Adrenal gland (tissue), 9 donors: ENCODE measurements at regions not wholly inside any gene's neighbourhood (a gene's known extent, or its start where the extent isn't known, plus 50 kb on each side); places are given as distances from the start of the nearest gene placed in this dataset.
"Not testable (repeated sequence)": the region's sequence is repeated elsewhere in the genome, so short reads cannot be mapped to it uniquely, and the experiment has no call there.

Experiments used
- DNase-seq, 7 donors: peaks; one replicate each; pipeline ENCODE4 v3.0.0-alpha.2; 2019 to 2020
- H3K27ac ChIP-seq, 5 donors: fragments of 200-600 bp; sonication (generic) in 4 of 5; 1 replicate in 3 of 5; 2 replicates in 2 of 5; pipeline versions ENCODE4 v1.5.1 to v1.8.0; 2016 to 2020; ENCODE audit warnings: mild to moderate bottlenecking in 1 of 5
- H3K27me3 ChIP-seq: fragments of 200-600 bp; 2 replicates; pipeline ENCODE4 v1.8.0; 2021
- H3K36me3 ChIP-seq, 2 donors: fragments of 200-600 bp; replicated peaks in 1 of 2; 1 replicate in 1 of 2; 2 replicates in 1 of 2; pipeline versions ENCODE4 v1.5.1 to v1.8.0; 2018 to 2022
- H3K4me1 ChIP-seq, 2 donors: fragments of 200-600 bp; replicated peaks in 1 of 2; 1 replicate in 1 of 2; 2 replicates in 1 of 2; pipeline versions ENCODE4 v1.5.1 to v1.8.0; 2018 to 2021
- H3K4me3 ChIP-seq, 4 donors: fragments of 200-600 bp; sonication (generic) in 3 of 4; one replicate each; pipeline ENCODE4 v1.5.1; 2016 to 2018
- H3K9me3 ChIP-seq, 3 donors: fragments of 200-600 bp; sonication (generic) in 1 of 3; replicated peaks in 1 of 3; 1 replicate in 2 of 3; 2 replicates in 1 of 3; pipeline versions ENCODE4 v1.5.1 to v1.8.0; 2016 to 2021
- POLR2A ChIP-seq, 2 donors: fragments of 450-650 bp; IDR thresholded peaks; one replicate each; pipeline ENCODE4 v1.6.1; 2017; ENCODE audit warnings: antibody characterized with exemption in 2 of 2, mild to moderate bottlenecking in 2 of 2, moderate library complexity in 1 of 2
- WGBS, 4 donors: extraction: QIAGEN DNeasy Blood & Tissue Kit in 2 of 4; methylation state at CpG; one replicate each; pipeline versions ENCODE4 v1.1.5 to v1.1.7; 2013 to 2017; 5-methylcytosine and 5-hydroxymethylcytosine counted together
- intact Hi-C, 2 donors: fragments of 100-400 bp; cut with DNase I; formaldehyde crosslinking; loops; one replicate each; pipeline versions ENCODE4 v1.14.1 to v1.15.0; 2022 to 2023
- TF ChIP-seq, protein P1 (sequence below), 6 experiments: fragments of 450-650 bp in 4 of 6; fragments of 200-600 bp in 2 of 6; sonication (generic) in 1 of 6; IDR thresholded peaks; 1 replicate in 5 of 6; 2 replicates in 1 of 6; pipeline versions ENCODE4 v1.5.1 to v1.8.0; 2016 to 2021; ENCODE audit warnings: antibody characterized with exemption in 6 of 6, mild to moderate bottlenecking in 2 of 6, moderate library complexity in 1 of 6
- donor health status: healthy with polysubstance abuse.
- donor health status: Bipolar disorder and iron deficiency.
- donor health status: DM: yes; HTN: yes; CAD: no.
- donor health status: DM: no; HTN: no; CAD: no.
- donor health status: DM: no; HTN: no; CAD: no.

DNA sequence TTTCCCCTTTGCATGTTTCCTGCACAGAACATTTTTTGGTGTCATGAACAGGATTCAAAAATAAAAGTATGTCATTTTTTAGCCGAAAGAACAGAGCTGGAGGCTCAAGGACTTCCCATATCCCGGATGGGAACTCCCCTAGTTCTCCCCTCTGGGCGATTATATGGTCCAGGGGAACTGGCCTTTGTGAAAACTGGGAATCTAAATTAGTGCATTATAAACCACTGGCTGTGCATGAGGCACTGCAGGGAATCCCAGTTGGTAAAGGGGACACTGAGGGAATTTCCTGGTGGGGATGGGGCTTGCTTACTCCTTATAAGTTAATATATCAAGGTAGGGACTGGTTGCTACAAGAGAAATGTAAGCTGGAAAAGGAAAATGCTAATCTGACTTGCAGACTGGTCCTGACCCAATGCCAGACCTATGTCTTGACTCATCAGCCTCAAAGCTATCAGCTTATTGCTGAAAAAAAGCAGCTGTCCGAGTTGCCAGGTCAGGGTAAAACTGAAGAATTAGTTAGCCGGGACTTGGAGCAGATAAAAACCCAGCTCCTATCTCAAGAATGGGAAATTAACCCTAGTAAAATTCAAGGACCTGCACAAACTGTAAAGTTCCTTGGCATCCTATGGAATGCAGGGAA lies 122.6 kb downstream of the FCRL5 start:
- Histone ChIP-seq H3K27me3 (no peaks in the 10 kb centered on the region), H3K9me3 (no peaks in the 10 kb centered on the region), H3K4me3 (no peak overlapping the region), H3K27ac (no peak overlapping the region), H3K4me1 (no peaks in the 10 kb centered on the region), H3K36me3 (no peaks in the 10 kb centered on the region)
- WGBS, 4 donors: 43 to 56% (median 51%) methylated on average over 5 of the region's 5 CpGs
- TF ChIP-seq POLR2A (IDR thresholded peaks at IDR 0.05): no peak
- TF ChIP-seq, protein P1, sequence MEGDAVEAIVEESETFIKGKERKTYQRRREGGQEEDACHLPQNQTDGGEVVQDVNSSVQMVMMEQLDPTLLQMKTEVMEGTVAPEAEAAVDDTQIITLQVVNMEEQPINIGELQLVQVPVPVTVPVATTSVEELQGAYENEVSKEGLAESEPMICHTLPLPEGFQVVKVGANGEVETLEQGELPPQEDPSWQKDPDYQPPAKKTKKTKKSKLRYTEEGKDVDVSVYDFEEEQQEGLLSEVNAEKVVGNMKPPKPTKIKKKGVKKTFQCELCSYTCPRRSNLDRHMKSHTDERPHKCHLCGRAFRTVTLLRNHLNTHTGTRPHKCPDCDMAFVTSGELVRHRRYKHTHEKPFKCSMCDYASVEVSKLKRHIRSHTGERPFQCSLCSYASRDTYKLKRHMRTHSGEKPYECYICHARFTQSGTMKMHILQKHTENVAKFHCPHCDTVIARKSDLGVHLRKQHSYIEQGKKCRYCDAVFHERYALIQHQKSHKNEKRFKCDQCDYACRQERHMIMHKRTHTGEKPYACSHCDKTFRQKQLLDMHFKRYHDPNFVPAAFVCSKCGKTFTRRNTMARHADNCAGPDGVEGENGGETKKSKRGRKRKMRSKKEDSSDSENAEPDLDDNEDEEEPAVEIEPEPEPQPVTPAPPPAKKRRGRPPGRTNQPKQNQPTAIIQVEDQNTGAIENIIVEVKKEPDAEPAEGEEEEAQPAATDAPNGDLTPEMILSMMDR (IDR thresholded peaks at IDR 0.05): no peak
- intact Hi-C loops: no loop called here
- DNase-seq: no peak

GRCh38 chr1:157423764-157424163 lies 128.6 kb downstream of the FCRL5 start:
- H3K4me3 ChIP-seq, H3K27ac ChIP-seq, H3K36me3 ChIP-seq, intact Hi-C loops, DNase-seq, H3K9me3 ChIP-seq, H3K4me1 ChIP-seq, H3K27me3 ChIP-seq: not testable (repeated sequence)
- 86 to 100% (median 94%) methylated on average over 1 of the region's 1 CpG for whole genome bisulfite sequencing, 4 donors

GRCh38 chr1:157419845-157420542 lies 132.3 kb downstream of the FCRL5 start:
- Histone ChIP-seq H3K9me3 (no peaks in the 10 kb centered on the region), H3K4me3 (no peak overlapping the region), H3K36me3 (no peaks in the 10 kb centered on the region), H3K4me1 (no peaks in the 10 kb centered on the region), H3K27me3 (no peaks in the 10 kb centered on the region), H3K27ac (no peak overlapping the region)
- DNase-seq: no peak
- intact Hi-C loops: no loop called here
- WGBS, 4 donors: 79 to 91% (median 85%) methylated on average over 6 of the region's 6 CpGs
- TF ChIP-seq POLR2A (IDR thresholded peaks at IDR 0.05): no peak
- TF ChIP-seq, protein P1 (IDR thresholded peaks at IDR 0.05): no peak

GRCh38 chr1:157418659-157419058 lies 133.7 kb downstream of the FCRL5 start:
- Histone ChIP-seq H3K4me1 (no peaks in the 10 kb centered on the region), H3K27me3 (no peaks in the 10 kb centered on the region), H3K9me3 (no peaks in the 10 kb centered on the region), H3K36me3 (no peaks in the 10 kb centered on the region), H3K27ac (no peak overlapping the region), H3K4me3 (no peak overlapping the region)
- intact Hi-C loops: no loop called here
- no peak for DNase-seq
- no peak for TF ChIP-seq POLR2A (IDR thresholded peaks at IDR 0.05)
- WGBS, 4 donors: 61 to 97% (median 63%) methylated on average over 3 of the region's 3 CpGs

DNA sequence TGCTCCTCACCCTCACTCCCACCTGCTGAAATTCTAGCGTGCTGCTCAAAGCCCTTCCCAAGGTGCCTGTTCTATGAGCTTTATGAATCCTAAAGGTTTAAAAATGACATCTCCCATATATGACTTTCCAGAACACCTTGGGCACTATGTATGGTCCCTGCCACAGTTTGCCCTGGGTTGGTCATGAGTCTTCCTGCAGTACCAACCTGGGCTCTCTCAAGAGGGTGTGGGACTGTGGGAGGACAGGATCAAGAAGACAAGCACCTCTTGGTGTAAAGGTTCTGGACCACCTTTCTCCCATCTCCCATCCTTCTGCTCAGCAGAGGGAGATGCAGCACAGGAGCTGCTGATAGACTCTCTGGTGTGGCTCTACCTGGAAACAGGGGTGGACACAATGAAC lies 134.1 kb downstream of the FCRL5 start:
- H3K36me3 ChIP-seq: no peaks in the 10 kb centered on the region
- TF ChIP-seq, protein P1 (IDR thresholded peaks at IDR 0.05): no peak
- no peak for TF ChIP-seq POLR2A (IDR thresholded peaks at IDR 0.05)
- no peaks in the 10 kb centered on the region for H3K9me3 ChIP-seq
- no peaks in the 10 kb centered on the region for H3K27me3 ChIP-seq
- H3K4me3 ChIP-seq: no peak overlapping the region
- H3K4me1 ChIP-seq: no peaks in the 10 kb centered on the region
- no peak for DNase-seq
- H3K27ac ChIP-seq: no peak overlapping the region
- intact Hi-C loops: no loop called here
- WGBS, 4 donors: 85 to 95% (median 89%) methylated on average over 1 of the region's 1 CpG
